Putamen (tissue), 1 donor: ENCODE measurements at regions not wholly inside any gene's neighbourhood (a gene's known extent, or its start where the extent isn't known, plus 50 kb on each side); places are given as distances from the start of the nearest gene placed in this dataset.
"Not testable (repeated sequence)": the region's sequence is repeated elsewhere in the genome, so short reads cannot be mapped to it uniquely, and the experiment has no call there.

Experiments used
- DNase-seq: peaks from one replicate; pipeline ENCODE4 v3.0.0-alpha.2; 2016; ENCODE audit warnings: low spot score

- DNase-seq: no peak
Observed at GRCh38 chr6:6812427-6812826, 223.9 kb downstream of the LY86 start.

- no peak for DNase-seq
Observed at GRCh38 chr6:6815732-6816131, 227.2 kb downstream of the LY86 start.

GRCh38 chr6:6816716-6817115 is 228.2 kb downstream of the LY86 start:
- no peak for DNase-seq

- DNase-seq: no peak
Observed at GRCh38 chr6:6818078-6818639, 229.6 kb downstream of the LY86 start.

GRCh38 chr6:6820641-6821238 is 232.2 kb downstream of the LY86 start:
- DNase-seq: no peak

GRCh38 chr6:6821639-6822261 is 233.2 kb downstream of the LY86 start:
- DNase-seq: no peak

- no peak for DNase-seq
Observed at GRCh38 chr6:6823030-6823429, 234.5 kb downstream of the LY86 start.

- DNase-seq: no peak
Observed at GRCh38 chr6:6823568-6824224, 235.2 kb downstream of the LY86 start.

GRCh38 chr6:6824381-6824780 is 235.9 kb downstream of the LY86 start:
- no peak for DNase-seq

GRCh38 chr6:6825193-6825784 is 236.8 kb downstream of the LY86 start:
- no peak for DNase-seq

- peak; percentile 17 for DNase-seq
Observed at GRCh38 chr6:6826095-6826901, 237.8 kb downstream of the LY86 start.

GRCh38 chr6:6826961-6827360 is 238.4 kb downstream of the LY86 start:
- no peak for DNase-seq

- no peak for DNase-seq
Observed at GRCh38 chr6:6829872-6830685, 241.6 kb downstream of the LY86 start.

GRCh38 chr6:6830686-6831063 is 242.2 kb downstream of the LY86 start:
- not testable (repeated sequence) for DNase-seq

GRCh38 chr6:6832439-6832838 is 243.9 kb downstream of the LY86 start:
- no peak for DNase-seq

GRCh38 chr6:6834356-6835222 is 246.1 kb downstream of the LY86 start:
- DNase-seq: no peak

GRCh38 chr6:6835223-6835503 is 246.6 kb downstream of the LY86 start:
- DNase-seq: no peak

GRCh38 chr6:6836609-6837406 is 248.3 kb downstream of the LY86 start:
- DNase-seq: no peak

- no peak for DNase-seq
Observed at GRCh38 chr6:6837541-6838080, 249.1 kb downstream of the LY86 start.
